Loucy (cell line): ENCODE measurements at regions not wholly inside any gene's neighbourhood (a gene's known extent, or its start where the extent isn't known, plus 50 kb on each side); places are given as distances from the start of the nearest gene placed in this dataset.

Experiments used
- EZH2phosphoT487 ChIP-seq: fragments of 200-600 bp; IDR thresholded peaks from 2 replicates; pipeline ENCODE4 v1.6.1; 2018; ENCODE audit warnings: antibody characterized with exemption, mild to moderate bottlenecking, moderate library complexity, borderline replicate concordance
- TF ChIP-seq, protein P1 (sequence below): fragments of 200-600 bp; sonication (generic); conservative IDR thresholded peaks from 2 replicates; pipeline ENCODE4 v1.5.1; 2014; ENCODE audit warnings: mild to moderate bottlenecking, antibody characterized with exemption, low read length

GRCh38 chr4:188887905-188888304, 748.7 kb downstream of the TRIML1 start:
- TF ChIP-seq, protein P1, sequence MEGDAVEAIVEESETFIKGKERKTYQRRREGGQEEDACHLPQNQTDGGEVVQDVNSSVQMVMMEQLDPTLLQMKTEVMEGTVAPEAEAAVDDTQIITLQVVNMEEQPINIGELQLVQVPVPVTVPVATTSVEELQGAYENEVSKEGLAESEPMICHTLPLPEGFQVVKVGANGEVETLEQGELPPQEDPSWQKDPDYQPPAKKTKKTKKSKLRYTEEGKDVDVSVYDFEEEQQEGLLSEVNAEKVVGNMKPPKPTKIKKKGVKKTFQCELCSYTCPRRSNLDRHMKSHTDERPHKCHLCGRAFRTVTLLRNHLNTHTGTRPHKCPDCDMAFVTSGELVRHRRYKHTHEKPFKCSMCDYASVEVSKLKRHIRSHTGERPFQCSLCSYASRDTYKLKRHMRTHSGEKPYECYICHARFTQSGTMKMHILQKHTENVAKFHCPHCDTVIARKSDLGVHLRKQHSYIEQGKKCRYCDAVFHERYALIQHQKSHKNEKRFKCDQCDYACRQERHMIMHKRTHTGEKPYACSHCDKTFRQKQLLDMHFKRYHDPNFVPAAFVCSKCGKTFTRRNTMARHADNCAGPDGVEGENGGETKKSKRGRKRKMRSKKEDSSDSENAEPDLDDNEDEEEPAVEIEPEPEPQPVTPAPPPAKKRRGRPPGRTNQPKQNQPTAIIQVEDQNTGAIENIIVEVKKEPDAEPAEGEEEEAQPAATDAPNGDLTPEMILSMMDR, result no peak
- no peak for TF ChIP-seq EZH2phosphoT487
